ENCODE measurements at regions not wholly inside any gene's neighbourhood (a gene's known extent, or its start where the extent isn't known, plus 50 kb on each side); places are given as distances from the start of the nearest gene placed in this dataset.

DNA sequence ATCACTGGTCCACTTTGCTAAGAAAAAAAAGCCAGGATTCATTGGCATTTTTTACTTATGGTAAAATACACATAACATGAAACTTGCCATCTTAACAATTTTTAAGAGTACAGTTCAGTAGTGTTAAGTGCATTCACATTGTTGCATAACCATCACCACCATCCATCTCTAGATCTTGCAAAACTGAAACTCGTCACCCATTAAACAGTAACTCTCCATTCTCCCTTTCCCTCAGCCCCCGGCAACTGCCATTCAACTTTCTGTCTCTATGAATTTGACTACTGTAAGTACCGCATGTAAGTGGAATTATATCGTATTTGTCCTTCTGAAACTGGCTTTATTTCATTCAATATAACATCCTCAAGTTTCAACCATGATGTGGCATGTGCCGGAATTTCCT is 56.3 kb upstream of the LNX1 start:
- no peak for TF ChIP-seq POLR2AphosphoS5 (IDR thresholded peaks at IDR 0.05; ENCODE audit: low read depth, low read length)
- no peak for TF ChIP-seq SIN3A (IDR thresholded peaks at IDR 0.05; ENCODE audit: low read depth)
- TF ChIP-seq, protein P1, sequence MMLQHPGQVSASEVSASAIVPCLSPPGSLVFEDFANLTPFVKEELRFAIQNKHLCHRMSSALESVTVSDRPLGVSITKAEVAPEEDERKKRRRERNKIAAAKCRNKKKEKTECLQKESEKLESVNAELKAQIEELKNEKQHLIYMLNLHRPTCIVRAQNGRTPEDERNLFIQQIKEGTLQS (IDR thresholded peaks at IDR 0.05) = no peak
- TF ChIP-seq POLR2A (IDR thresholded peaks at IDR 0.05; ENCODE audit: borderline replicate concordance, extremely low read depth, insufficient read depth, insufficient read length) = no peak
- TF ChIP-seq RAD21 (IDR thresholded peaks at IDR 0.05; ENCODE audit: low read depth) = no peak
- TF ChIP-seq, protein P2, sequence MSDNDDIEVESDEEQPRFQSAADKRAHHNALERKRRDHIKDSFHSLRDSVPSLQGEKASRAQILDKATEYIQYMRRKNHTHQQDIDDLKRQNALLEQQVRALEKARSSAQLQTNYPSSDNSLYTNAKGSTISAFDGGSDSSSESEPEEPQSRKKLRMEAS (IDR thresholded peaks at IDR 0.05) = no peak
- TF ChIP-seq JUND (IDR thresholded peaks at IDR 0.05) = no peak
- TF ChIP-seq, protein P3, sequence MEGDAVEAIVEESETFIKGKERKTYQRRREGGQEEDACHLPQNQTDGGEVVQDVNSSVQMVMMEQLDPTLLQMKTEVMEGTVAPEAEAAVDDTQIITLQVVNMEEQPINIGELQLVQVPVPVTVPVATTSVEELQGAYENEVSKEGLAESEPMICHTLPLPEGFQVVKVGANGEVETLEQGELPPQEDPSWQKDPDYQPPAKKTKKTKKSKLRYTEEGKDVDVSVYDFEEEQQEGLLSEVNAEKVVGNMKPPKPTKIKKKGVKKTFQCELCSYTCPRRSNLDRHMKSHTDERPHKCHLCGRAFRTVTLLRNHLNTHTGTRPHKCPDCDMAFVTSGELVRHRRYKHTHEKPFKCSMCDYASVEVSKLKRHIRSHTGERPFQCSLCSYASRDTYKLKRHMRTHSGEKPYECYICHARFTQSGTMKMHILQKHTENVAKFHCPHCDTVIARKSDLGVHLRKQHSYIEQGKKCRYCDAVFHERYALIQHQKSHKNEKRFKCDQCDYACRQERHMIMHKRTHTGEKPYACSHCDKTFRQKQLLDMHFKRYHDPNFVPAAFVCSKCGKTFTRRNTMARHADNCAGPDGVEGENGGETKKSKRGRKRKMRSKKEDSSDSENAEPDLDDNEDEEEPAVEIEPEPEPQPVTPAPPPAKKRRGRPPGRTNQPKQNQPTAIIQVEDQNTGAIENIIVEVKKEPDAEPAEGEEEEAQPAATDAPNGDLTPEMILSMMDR (IDR thresholded peaks at IDR 0.05 in 2 of 3, conservative IDR thresholded peaks at IDR 0.05 in 1 of 3; ENCODE audit: borderline replicate concordance in 1 of 3, insufficient read depth in 1 of 3, low read depth in 2 of 3, low read length in 2 of 3) = no peak
- TF ChIP-seq EZH2 (IDR thresholded peaks at IDR 0.05) = no peak
- TF ChIP-seq EZH2phosphoT487 (IDR thresholded peaks at IDR 0.05; ENCODE audit: borderline replicate concordance) = no peak
- no peak for TF ChIP-seq SP1 (IDR thresholded peaks at IDR 0.05; ENCODE audit: low read depth)
- TF ChIP-seq, protein P4, sequence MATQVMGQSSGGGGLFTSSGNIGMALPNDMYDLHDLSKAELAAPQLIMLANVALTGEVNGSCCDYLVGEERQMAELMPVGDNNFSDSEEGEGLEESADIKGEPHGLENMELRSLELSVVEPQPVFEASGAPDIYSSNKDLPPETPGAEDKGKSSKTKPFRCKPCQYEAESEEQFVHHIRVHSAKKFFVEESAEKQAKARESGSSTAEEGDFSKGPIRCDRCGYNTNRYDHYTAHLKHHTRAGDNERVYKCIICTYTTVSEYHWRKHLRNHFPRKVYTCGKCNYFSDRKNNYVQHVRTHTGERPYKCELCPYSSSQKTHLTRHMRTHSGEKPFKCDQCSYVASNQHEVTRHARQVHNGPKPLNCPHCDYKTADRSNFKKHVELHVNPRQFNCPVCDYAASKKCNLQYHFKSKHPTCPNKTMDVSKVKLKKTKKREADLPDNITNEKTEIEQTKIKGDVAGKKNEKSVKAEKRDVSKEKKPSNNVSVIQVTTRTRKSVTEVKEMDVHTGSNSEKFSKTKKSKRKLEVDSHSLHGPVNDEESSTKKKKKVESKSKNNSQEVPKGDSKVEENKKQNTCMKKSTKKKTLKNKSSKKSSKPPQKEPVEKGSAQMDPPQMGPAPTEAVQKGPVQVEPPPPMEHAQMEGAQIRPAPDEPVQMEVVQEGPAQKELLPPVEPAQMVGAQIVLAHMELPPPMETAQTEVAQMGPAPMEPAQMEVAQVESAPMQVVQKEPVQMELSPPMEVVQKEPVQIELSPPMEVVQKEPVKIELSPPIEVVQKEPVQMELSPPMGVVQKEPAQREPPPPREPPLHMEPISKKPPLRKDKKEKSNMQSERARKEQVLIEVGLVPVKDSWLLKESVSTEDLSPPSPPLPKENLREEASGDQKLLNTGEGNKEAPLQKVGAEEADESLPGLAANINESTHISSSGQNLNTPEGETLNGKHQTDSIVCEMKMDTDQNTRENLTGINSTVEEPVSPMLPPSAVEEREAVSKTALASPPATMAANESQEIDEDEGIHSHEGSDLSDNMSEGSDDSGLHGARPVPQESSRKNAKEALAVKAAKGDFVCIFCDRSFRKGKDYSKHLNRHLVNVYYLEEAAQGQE (IDR thresholded peaks at IDR 0.05; ENCODE audit: low read depth) = no peak
- TF ChIP-seq EGR1 (IDR thresholded peaks at IDR 0.05; ENCODE audit: low read depth) = no peak
- no peak for TF ChIP-seq ZNF274 (IDR thresholded peaks at IDR 0.05; ENCODE audit: low read depth, low read length)

Measured in HCT116 (cell line).